ENCODE measurements at regions not wholly inside any gene's neighbourhood (a gene's known extent, or its start where the extent isn't known, plus 50 kb on each side); places are given as distances from the start of the nearest gene placed in this dataset.

DNA sequence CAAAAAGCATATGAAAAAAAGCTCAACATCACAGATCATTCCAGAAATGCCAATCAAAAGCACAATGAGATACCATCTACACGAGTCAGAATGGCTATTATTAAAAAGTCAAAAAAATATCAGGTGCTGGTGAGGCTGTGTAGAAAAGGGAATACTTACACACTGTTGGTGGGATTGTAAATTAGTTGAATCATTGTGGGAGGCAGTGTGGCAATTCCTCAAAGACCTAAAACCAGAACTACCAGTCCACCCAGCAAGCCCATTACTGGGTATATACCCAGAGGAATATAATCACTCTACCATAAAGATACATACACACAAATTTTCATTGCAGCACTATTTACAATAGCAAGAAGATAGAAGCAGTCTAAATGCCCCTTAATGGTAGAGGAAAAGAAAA, 529.9 kb downstream of the SLITRK1 start:
- Histone ChIP-seq H3K27ac (ENCODE audit: insufficient read depth, low read depth, low read length) (no peak overlapping the region), H3K9ac (replicated peaks; ENCODE audit: extremely low read depth, insufficient read depth, low read length) (no peak overlapping the region), H4K20me1 (replicated peaks; ENCODE audit: control insufficient read depth, extremely low read depth, insufficient read depth, low read length) (no peaks in the 10 kb centered on the region), H3K4me2 (ENCODE audit: insufficient read depth, low read length) (no peak overlapping the region), H3K27me3 (ENCODE audit: control insufficient read depth in 2 of 2, insufficient read depth in 2 of 2, low read length in 2 of 2) (no peaks in the 10 kb centered on the region), H3K9me3 (replicated peaks; ENCODE audit: control insufficient read depth, insufficient read depth, low read length) (no peaks in the 10 kb centered on the region), H3K9me1 (replicated peaks; ENCODE audit: control insufficient read depth, extremely low read depth, insufficient read depth, low read length) (no peaks in the 10 kb centered on the region), H3K79me2 (ENCODE audit: control insufficient read depth, insufficient read depth, low read length) (no peaks in the 10 kb centered on the region), H2AFZ (ENCODE audit: low read depth, low read length) (no peak overlapping the region), H3K36me3 (ENCODE audit: control insufficient read depth in 2 of 2, extremely low read depth in 1 of 2, insufficient read depth in 2 of 2, low read length in 2 of 2) (no peaks in the 10 kb centered on the region), H3K4me1 (ENCODE audit: control insufficient read depth, extremely low read depth, insufficient read depth, low read length) (no peaks in the 10 kb centered on the region), H3K4me3 (replicated peaks in 1 of 3; ENCODE audit: insufficient read depth in 1 of 3, low read depth in 1 of 3, low read length in 3 of 3) (no peak overlapping the region)
- dilution Hi-C loops (cut with MboI; ENCODE audit: extremely low pct_ligation_motif_present, low sequenced_read_pairs) = no loop called here
- no peak for FAIRE-seq
- no peak for DNase-seq (ENCODE audit: low read depth, low spot score)
- ChIA-PET POLR2A (no interaction called here), CTCF (no interaction called here)
- TF ChIP-seq POLR2AphosphoS5 (IDR thresholded peaks at IDR 0.05; ENCODE audit: insufficient read depth, low read depth, low read length) (no peak), FOS (IDR thresholded peaks at IDR 0.05; ENCODE audit: borderline replicate concordance, insufficient read depth, low read length) (no peak), POLR2A (IDR thresholded peaks at IDR 0.05; ENCODE audit: low read depth, low read length) (no peak), MYC (IDR thresholded peaks at IDR 0.05; ENCODE audit: low read depth, low read length) (no peak), GATA2 (IDR thresholded peaks at IDR 0.05; ENCODE audit: insufficient read depth, insufficient read length, low read depth, low read length) (no peak), EZH2 (IDR thresholded peaks at IDR 0.05; ENCODE audit: borderline replicate concordance, low read depth, low read length, severe bottlenecking) (no peak), JUN (IDR thresholded peaks at IDR 0.05; ENCODE audit: borderline replicate concordance, insufficient read depth, insufficient read length, low read depth) (no peak)
- TF ChIP-seq, protein P1, sequence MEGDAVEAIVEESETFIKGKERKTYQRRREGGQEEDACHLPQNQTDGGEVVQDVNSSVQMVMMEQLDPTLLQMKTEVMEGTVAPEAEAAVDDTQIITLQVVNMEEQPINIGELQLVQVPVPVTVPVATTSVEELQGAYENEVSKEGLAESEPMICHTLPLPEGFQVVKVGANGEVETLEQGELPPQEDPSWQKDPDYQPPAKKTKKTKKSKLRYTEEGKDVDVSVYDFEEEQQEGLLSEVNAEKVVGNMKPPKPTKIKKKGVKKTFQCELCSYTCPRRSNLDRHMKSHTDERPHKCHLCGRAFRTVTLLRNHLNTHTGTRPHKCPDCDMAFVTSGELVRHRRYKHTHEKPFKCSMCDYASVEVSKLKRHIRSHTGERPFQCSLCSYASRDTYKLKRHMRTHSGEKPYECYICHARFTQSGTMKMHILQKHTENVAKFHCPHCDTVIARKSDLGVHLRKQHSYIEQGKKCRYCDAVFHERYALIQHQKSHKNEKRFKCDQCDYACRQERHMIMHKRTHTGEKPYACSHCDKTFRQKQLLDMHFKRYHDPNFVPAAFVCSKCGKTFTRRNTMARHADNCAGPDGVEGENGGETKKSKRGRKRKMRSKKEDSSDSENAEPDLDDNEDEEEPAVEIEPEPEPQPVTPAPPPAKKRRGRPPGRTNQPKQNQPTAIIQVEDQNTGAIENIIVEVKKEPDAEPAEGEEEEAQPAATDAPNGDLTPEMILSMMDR (IDR thresholded peaks at IDR 0.05; ENCODE audit: extremely low read depth in 1 of 2, insufficient read depth in 1 of 2, low read depth in 1 of 2, low read length in 2 of 2) = no peak
- TF ChIP-seq, protein P2, sequence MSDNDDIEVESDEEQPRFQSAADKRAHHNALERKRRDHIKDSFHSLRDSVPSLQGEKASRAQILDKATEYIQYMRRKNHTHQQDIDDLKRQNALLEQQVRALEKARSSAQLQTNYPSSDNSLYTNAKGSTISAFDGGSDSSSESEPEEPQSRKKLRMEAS (IDR thresholded peaks at IDR 0.05; ENCODE audit: insufficient read depth, insufficient read length) = no peak
- no TSS peak for BruUV-seq (replicated peaks)
- intact Hi-C loops (cut with micrococcal nuclease) = no loop called here

Data from endothelial cell of umbilical vein (primary cell).